Osteocyte (in vitro differentiated cells): ENCODE measurements at regions not wholly inside any gene's neighbourhood (a gene's known extent, or its start where the extent isn't known, plus 50 kb on each side); places are given as distances from the start of the nearest gene placed in this dataset.

Source experiments
- DNase-seq: peaks from one replicate; pipeline ENCODE4 v3.0.0; 2021; ENCODE audit warnings: mixed read lengths; ENCODE audit not compliant: unreplicated experiment; ENCODE audit errors: extremely low spot score
- H3K27ac Mint-ChIP-seq: one replicate; pipeline ENCODE4 v1.8.0; 2021; ENCODE audit warnings: mild to moderate bottlenecking, mixed read lengths; ENCODE audit not compliant: unreplicated experiment
- H3K27me3 Mint-ChIP-seq: one replicate; pipeline ENCODE4 v1.8.0; 2021; ENCODE audit warnings: mixed read lengths; ENCODE audit not compliant: unreplicated experiment
- H3K36me3 Mint-ChIP-seq: one replicate; pipeline ENCODE4 v1.8.0; 2021; ENCODE audit warnings: mixed read lengths; ENCODE audit not compliant: unreplicated experiment
- H3K4me1 Mint-ChIP-seq: one replicate; pipeline ENCODE4 v1.8.0; 2021; ENCODE audit warnings: mixed read lengths; ENCODE audit not compliant: unreplicated experiment
- H3K4me3 Mint-ChIP-seq: one replicate; pipeline ENCODE4 v1.8.0; 2021; ENCODE audit warnings: mild to moderate bottlenecking, moderate library complexity, mixed read lengths; ENCODE audit not compliant: unreplicated experiment
- H3K9me3 Mint-ChIP-seq: one replicate; pipeline ENCODE4 v1.8.0; 2021; ENCODE audit warnings: mixed read lengths; ENCODE audit not compliant: unreplicated experiment
- CTCF ChIP-seq: fragments of 200-600 bp; sonication (generic); IDR thresholded peaks from 2 replicates; pipeline ENCODE4 v1.5.0; 2021; ENCODE audit warnings: antibody characterized with exemption, mild to moderate bottlenecking, moderate library complexity

GRCh38 chr2:65500310-65501040 is 68.1 kb upstream of the SPRED2 start:
- Mint-ChIP-seq H3K9me3 (no peaks in the 10 kb centered on the region), H3K27ac (no peak overlapping the region), H3K27me3 (peaks cover 5% of the 10 kb centered on the region), H3K4me1 (no peaks in the 10 kb centered on the region), H3K36me3 (no peaks in the 10 kb centered on the region), H3K4me3 (no peak overlapping the region)
- no peak for DNase-seq
- no peak for TF ChIP-seq CTCF

- Mint-ChIP-seq H3K36me3 (no peaks in the 10 kb centered on the region), H3K4me3 (no peak overlapping the region), H3K4me1 (no peaks in the 10 kb centered on the region), H3K27ac (no peak overlapping the region), H3K27me3 (peaks cover 17% of the 10 kb centered on the region), H3K9me3 (no peaks in the 10 kb centered on the region)
- TF ChIP-seq CTCF = no peak
- DNase-seq = no peak
Observed at GRCh38 chr2:65499216-65499615, 66.8 kb upstream of the SPRED2 start.

- Mint-ChIP-seq H3K4me3 (no peak overlapping the region), H3K4me1 (no peaks in the 10 kb centered on the region), H3K9me3 (no peaks in the 10 kb centered on the region), H3K36me3 (no peaks in the 10 kb centered on the region), H3K27ac (no peak overlapping the region), H3K27me3 (peaks cover 18% of the 10 kb centered on the region)
- no peak for TF ChIP-seq CTCF
- no peak for DNase-seq
Observed at GRCh38 chr2:65498396-65498795, 66.0 kb upstream of the SPRED2 start.

GRCh38 chr2:65495251-65495877 is 63.0 kb upstream of the SPRED2 start:
- H3K36me3 Mint-ChIP-seq = no peaks in the 10 kb centered on the region
- H3K27ac Mint-ChIP-seq = no peak overlapping the region
- no peaks in the 10 kb centered on the region for H3K9me3 Mint-ChIP-seq
- peaks cover 18% of the 10 kb centered on the region for H3K27me3 Mint-ChIP-seq
- TF ChIP-seq CTCF = no peak
- no peak overlapping the region for H3K4me3 Mint-ChIP-seq
- DNase-seq = no peak
- H3K4me1 Mint-ChIP-seq = no peaks in the 10 kb centered on the region

- Mint-ChIP-seq H3K27me3 (peaks cover 18% of the 10 kb centered on the region), H3K27ac (no peak overlapping the region), H3K36me3 (no peaks in the 10 kb centered on the region), H3K9me3 (no peaks in the 10 kb centered on the region), H3K4me1 (no peaks in the 10 kb centered on the region), H3K4me3 (no peak overlapping the region)
- TF ChIP-seq CTCF = no peak
- no peak for DNase-seq
Observed at GRCh38 chr2:65494078-65494477, 61.7 kb upstream of the SPRED2 start.
